ENCODE measurements at regions not wholly inside any gene's neighbourhood (a gene's known extent, or its start where the extent isn't known, plus 50 kb on each side); places are given as distances from the start of the nearest gene placed in this dataset.

DNA sequence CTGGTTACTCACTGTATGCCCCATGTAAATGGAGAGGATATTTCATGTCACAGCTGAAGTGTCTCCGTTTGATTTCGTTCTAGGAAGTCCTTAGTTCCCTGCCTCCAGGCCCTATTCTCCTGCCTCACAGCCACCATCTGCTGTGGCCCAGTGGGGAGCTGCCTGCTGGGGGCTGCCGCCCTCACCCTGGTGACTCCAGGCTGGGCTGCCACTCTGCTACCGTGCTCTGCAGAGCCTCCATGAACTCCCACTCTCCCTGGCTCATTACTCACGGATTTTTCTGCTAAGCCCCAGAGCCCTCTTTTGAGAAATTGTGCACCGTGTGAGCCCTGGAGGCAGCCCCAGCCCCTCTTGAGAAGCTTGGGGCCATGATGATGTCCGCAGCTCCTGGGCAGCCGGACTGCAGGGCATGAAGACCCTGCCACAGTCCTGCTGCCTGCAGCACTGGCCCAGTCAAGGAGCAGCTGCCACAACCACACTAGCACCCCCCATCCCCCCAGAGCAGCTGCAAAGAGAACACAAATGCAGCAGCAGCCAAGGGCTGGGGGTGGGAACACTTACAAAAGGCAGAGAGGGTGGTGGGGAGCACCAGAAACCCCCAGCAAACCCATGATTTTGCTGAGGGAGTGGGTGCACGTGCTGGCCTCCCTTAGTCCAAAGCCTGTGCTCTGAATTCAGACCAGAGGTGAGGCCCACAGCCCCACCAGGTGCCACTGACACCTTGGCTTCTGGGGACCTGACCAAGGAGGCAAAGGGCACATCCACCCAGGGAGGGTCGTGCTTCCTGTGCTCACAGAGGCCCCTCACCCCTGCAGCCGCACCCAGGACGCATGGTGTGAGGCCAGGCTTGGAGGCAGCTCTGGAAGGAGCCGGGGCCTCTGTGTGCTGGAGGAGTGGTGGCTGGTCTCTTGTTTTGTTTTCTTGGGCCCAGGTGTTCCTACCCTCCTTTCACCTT, 270.2 kb upstream of the RAB6C start:
- peaks cover 7% of the 10 kb centered on the region for H3K9me3 ChIP-seq (replicated peaks; ENCODE audit: control insufficient read depth, insufficient read depth, low read length)
- POLR2A ChIA-PET, result no interaction called here

More for the DNA sequence above, 270.2 kb upstream of the RAB6C start:
- Histone ChIP-seq H4K20me1 (replicated peaks; ENCODE audit: control insufficient read depth, extremely low read depth, insufficient read depth, low read length) (no peaks in the 10 kb centered on the region), H3K4me3 (replicated peaks in 1 of 3; ENCODE audit: insufficient read depth in 1 of 3, low read depth in 1 of 3, low read length in 3 of 3) (no peak overlapping the region), H2AFZ (ENCODE audit: low read depth, low read length) (no peak overlapping the region), H3K9me1 (replicated peaks; ENCODE audit: control insufficient read depth, extremely low read depth, insufficient read depth, low read length) (no peaks in the 10 kb centered on the region), H3K36me3 (ENCODE audit: control insufficient read depth in 2 of 2, extremely low read depth in 1 of 2, insufficient read depth in 2 of 2, low read length in 2 of 2) (no peaks in the 10 kb centered on the region), H3K27ac (ENCODE audit: insufficient read depth, low read depth, low read length) (no peak overlapping the region), H3K9ac (replicated peaks; ENCODE audit: extremely low read depth, insufficient read depth, low read length) (no peak overlapping the region), H3K79me2 (ENCODE audit: control insufficient read depth, insufficient read depth, low read length) (no peaks in the 10 kb centered on the region), H3K27me3 (ENCODE audit: control insufficient read depth in 2 of 2, insufficient read depth in 2 of 2, low read length in 2 of 2) (no peaks in the 10 kb centered on the region), H3K4me1 (ENCODE audit: control insufficient read depth, extremely low read depth, insufficient read depth, low read length) (no peaks in the 10 kb centered on the region), H3K4me2 (ENCODE audit: insufficient read depth, low read length) (no peak overlapping the region)
- no peak for TF ChIP-seq MYC (IDR thresholded peaks at IDR 0.05; ENCODE audit: low read depth, low read length)
- no peak for TF ChIP-seq JUN (IDR thresholded peaks at IDR 0.05; ENCODE audit: borderline replicate concordance, insufficient read depth, insufficient read length, low read depth)
- TF ChIP-seq MAX (IDR thresholded peaks at IDR 0.05; ENCODE audit: insufficient read depth, insufficient read length), result no peak
- no peak for TF ChIP-seq GATA2 (IDR thresholded peaks at IDR 0.05; ENCODE audit: insufficient read depth, insufficient read length, low read depth, low read length)
- no peak for TF ChIP-seq EZH2 (IDR thresholded peaks at IDR 0.05; ENCODE audit: borderline replicate concordance, low read depth, low read length, severe bottlenecking)
- TF ChIP-seq FOS (IDR thresholded peaks at IDR 0.05; ENCODE audit: borderline replicate concordance, insufficient read depth, low read length), result no peak
- no peak for TF ChIP-seq POLR2AphosphoS5 (IDR thresholded peaks at IDR 0.05; ENCODE audit: insufficient read depth, low read depth, low read length)
- TF ChIP-seq, protein P1, sequence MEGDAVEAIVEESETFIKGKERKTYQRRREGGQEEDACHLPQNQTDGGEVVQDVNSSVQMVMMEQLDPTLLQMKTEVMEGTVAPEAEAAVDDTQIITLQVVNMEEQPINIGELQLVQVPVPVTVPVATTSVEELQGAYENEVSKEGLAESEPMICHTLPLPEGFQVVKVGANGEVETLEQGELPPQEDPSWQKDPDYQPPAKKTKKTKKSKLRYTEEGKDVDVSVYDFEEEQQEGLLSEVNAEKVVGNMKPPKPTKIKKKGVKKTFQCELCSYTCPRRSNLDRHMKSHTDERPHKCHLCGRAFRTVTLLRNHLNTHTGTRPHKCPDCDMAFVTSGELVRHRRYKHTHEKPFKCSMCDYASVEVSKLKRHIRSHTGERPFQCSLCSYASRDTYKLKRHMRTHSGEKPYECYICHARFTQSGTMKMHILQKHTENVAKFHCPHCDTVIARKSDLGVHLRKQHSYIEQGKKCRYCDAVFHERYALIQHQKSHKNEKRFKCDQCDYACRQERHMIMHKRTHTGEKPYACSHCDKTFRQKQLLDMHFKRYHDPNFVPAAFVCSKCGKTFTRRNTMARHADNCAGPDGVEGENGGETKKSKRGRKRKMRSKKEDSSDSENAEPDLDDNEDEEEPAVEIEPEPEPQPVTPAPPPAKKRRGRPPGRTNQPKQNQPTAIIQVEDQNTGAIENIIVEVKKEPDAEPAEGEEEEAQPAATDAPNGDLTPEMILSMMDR (IDR thresholded peaks at IDR 0.05; ENCODE audit: extremely low read depth in 1 of 2, insufficient read depth in 1 of 2, low read depth in 1 of 2, low read length in 2 of 2), result no peak
- TF ChIP-seq POLR2A (IDR thresholded peaks at IDR 0.05; ENCODE audit: low read depth, low read length), result no peak
- FAIRE-seq (no peak), DNase-seq (ENCODE audit: low read depth, low spot score) (no peak)
- dilution Hi-C loops (cut with MboI; ENCODE audit: extremely low pct_ligation_motif_present, low sequenced_read_pairs), result no loop called here
- no TSS peak for BruUV-seq (replicated peaks)
- CTCF ChIA-PET, result no interaction called here
- intact Hi-C loops (cut with micrococcal nuclease), result no loop called here
